ENCODE measurements at regions not wholly inside any gene's neighbourhood (a gene's known extent, or its start where the extent isn't known, plus 50 kb on each side); places are given as distances from the start of the nearest gene placed in this dataset.

- no peak for TF ChIP-seq TEAD4 (IDR thresholded peaks at IDR 0.05)
- TF ChIP-seq TAF1 (IDR thresholded peaks at IDR 0.05; ENCODE audit: low read depth), result no peak
- TF ChIP-seq USF1 (IDR thresholded peaks at IDR 0.05), result no peak
- no peak for TF ChIP-seq TCF12 (IDR thresholded peaks at IDR 0.05; ENCODE audit: low read depth)
- no peak for TF ChIP-seq YY1 (IDR thresholded peaks at IDR 0.05; ENCODE audit: low read depth)
- no peak for TF ChIP-seq ZBTB7A (IDR thresholded peaks at IDR 0.05; ENCODE audit: low read depth)
- no peak for TF ChIP-seq REST (IDR thresholded peaks at IDR 0.05; ENCODE audit: low read depth)
Measured at GRCh38 chr5:124948754-124949275, 202.4 kb upstream of the ZNF608 start.
